DMS114 treated with DMSO at 0.1 percent for 48 hours (cell line): ENCODE measurements at regions not wholly inside any gene's neighbourhood (a gene's known extent, or its start where the extent isn't known, plus 50 kb on each side); places are given as distances from the start of the nearest gene placed in this dataset.
"Not testable (repeated sequence)": the region's sequence is repeated elsewhere in the genome, so short reads cannot be mapped to it uniquely, and the experiment has no call there.

ENCODE experiments used
- DNase-seq: peaks from one replicate; lab custom pipeline; 2025; ENCODE audit not compliant: unreplicated experiment; lab: John Stamatoyannopoulos, UW

DNA sequence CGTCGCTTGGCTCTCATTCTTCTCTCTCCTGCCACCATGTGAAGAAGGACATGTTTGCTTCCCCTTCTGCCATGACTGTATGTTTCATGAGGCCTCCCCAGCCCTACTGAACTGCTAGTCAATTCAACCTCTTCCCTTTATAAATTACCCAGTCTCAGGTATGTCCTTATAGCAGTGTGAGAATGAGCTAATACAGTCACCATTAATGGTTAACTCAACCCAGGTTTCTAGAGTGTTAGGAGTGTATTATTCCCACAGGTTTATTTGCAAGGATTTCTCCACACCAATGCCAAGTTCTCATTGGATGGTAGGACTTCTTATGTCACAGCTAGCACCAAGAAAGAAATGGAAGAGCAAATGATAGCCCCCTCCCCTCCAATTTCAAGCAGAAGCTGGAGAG is 71.9 kb downstream of the DYNAP start:
- no peak for DNase-seq

- not testable (repeated sequence) for DNase-seq
Observed at GRCh38 chr18:54669701-54670100, 78.7 kb downstream of the DYNAP start.

GRCh38 chr18:54671291-54671881 is 80.3 kb downstream of the DYNAP start:
- DNase-seq: peak; percentile 3

DNA sequence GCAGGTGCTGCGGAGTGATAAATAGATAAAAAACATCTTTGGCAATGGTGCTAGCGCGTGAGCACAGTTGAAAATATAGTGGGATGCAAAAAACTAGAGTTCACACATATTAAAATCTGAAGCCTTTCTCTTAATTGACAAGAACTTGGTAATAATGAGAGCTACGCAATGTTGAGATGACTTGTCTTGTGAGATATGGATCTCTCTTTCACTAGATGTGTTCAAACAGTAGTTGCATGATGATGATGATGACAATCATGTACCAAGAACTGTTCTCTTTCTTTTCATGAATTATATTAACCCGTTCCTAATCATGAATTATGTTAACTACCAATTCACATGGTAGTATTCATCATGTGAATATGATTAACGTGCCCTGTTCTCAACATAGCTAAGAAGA is 81.1 kb downstream of the DYNAP start:
- DNase-seq: no peak

GRCh38 chr18:54672846-54673475 is 81.9 kb downstream of the DYNAP start:
- no peak for DNase-seq

DNA sequence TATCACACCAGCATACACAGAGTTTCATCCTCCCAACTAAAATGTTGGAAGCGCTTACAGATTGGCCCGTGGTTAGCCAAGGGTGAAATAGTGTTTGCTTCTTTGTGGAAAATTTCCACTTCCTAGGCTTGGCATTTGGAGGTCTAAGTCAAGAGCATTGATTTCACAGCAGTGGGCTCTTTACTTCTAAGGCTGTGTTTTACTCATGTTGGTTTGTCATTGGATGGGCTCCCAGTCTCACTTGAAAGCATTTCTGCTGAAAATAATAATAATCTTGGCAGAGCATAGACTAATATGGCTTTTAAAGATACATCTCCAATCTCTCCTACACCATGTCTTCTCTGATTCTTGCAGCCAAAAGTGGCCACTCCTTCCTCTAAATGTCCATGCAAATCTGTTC is 82.9 kb downstream of the DYNAP start:
- no peak for DNase-seq

DNA sequence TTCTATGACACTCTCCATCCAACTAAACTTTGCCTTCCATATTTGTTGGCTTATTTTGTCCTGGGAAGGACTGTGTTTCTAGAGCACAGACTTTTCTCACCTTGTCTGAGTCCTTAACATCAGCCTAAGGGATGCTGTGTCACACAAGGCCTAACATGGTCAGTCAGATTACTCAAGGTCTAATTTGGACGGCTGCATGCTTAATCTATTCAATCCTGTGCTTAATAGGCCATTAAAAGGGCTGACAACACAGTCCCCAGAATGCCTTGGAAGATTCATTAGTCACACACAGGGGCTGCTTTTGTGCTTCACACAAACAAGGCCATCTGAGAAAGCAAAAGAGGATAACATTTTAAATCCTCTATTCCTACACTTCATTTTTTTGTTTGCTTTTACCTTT is 84.0 kb downstream of the DYNAP start:
- DNase-seq: no peak

- DNase-seq: peak; percentile 32
Observed at GRCh38 chr18:54679318-54680149, 88.5 kb downstream of the DYNAP start.

DNA sequence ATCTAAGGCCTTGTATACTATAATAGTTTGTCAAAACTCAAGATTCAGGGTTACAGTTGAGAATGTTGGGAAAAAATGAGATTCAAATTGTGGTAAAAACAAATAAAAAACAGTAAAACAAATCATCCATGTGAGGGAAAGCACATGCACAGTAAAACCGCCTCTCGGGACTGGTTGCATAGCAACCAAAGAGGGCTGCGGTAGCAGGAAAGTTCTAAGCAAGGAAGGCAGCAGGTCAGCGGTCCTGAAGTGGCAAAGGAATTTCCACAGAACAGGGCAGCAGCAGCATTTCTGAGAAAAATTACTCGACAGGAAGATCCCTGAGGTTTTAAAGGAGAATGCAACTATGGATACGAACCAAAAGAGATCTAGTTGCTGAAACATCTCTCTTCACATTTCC is 93.7 kb downstream of the DYNAP start:
- DNase-seq: no peak

GRCh38 chr18:54689319-54689718 is 98.3 kb downstream of the DYNAP start:
- DNase-seq: no peak

GRCh38 chr18:54690198-54690597 is 99.2 kb downstream of the DYNAP start:
- DNase-seq: no peak

GRCh38 chr18:54692463-54692862 is 101.4 kb downstream of the DYNAP start:
- no peak for DNase-seq

DNA sequence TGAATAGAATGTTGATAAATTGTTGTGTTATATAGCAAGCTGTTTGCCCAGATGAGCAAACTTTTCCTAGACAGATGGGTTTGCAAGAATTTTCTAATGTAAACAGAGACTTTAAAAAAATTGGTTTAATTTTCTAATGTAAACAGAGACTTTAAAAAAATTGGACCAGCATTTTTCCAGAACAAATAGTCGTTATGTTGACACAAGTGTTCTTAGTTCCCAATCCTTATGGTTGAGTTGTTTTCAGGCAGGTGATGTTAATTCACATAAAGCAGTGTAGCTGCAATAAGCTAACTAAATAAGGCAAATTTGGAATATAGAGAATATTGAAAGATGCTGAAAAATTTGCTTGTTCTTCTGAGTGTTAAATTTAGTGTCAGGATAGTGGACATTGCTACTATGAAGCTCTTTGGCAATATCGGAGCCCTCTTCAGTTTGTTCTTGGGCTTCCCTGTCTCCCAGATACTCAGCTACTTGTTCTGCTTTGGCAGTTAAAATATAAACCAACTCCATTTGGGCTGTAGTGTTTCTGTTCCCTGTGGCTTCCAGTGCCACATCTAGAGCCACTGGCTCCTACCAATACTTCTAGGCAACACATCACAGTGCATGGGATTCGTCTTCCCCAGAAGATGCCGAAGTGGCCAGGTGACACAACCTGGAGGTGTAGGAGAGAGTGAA is 105.7 kb downstream of the DYNAP start:
- DNase-seq: no peak

DNA sequence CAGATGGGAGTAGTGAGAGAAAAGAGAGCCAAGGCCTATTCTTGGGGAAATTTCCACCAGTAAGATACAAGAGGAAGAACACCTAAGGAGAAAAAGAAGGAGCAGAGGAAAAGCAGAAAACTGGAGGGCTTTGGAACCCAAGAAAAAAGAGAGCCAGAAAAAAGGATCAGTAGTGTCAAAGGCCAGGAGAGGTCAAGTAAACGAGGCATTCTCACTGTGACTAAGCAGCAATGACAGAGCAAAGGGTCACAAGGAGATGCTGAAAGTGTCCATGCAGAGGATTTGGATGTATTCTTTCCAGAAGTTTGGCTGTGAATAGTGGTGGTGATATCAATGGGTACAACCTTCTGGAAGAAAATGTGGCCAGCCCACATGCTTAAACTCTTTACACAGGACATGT is 109.5 kb downstream of the DYNAP start:
- DNase-seq: no peak

DNA sequence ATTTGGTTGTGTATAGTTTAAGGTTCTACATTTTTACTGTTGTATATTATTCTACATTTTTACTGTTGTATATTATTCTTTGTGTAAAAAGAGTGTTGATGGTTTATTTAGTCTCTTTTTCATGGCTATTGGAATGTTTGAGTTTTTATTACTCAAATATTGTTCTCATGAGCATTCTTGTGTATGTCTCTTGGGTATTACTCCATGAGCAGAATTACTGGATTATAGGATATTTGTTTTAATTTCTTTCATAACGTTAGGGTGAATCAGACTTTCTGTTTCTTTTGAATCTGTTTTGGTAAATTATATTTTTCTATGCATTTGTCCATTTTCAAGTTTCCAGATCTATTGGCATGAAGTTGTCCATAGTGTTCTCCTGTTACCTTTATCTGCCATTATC is 111.6 kb downstream of the DYNAP start:
- DNase-seq: no peak

DNA sequence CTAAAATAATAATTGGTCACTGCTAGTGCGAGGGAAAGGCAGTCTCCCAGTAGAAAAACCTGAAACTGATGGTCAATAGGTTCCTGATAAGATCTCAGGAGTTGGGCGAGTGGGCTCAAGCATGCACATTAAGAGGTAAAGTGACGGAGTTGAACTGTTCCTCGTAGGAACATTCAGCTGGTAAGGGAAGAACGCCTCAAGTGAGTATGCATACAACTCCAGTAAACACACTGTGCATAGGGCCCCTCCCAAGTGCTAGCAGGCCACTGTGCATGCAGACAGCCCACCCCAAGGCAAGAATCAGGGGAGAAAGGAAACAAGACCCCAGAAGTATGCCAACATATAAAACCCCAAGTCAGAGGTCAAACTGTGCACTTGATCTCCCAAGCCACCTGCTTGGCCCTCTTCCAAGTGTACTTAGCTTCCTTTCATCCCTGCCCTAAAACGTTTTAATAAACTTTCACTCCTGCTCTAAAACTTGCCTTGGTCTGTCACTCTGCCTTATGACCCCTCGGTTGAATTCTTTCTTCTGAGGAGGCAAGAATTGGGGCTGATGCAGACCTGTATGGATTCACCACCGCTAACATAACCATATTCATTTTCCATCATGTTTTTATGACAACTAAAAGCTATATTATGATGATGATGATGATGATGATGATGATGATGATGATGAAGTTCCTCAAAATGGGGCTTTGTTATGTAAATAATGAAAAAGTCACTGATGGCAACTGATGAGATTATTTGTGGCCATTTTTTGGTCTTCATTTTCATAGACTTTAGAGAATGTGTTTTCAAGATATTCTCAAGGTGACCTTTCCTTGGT is 118.0 kb upstream of the RAB27B start:
- DNase-seq: no peak

DNA sequence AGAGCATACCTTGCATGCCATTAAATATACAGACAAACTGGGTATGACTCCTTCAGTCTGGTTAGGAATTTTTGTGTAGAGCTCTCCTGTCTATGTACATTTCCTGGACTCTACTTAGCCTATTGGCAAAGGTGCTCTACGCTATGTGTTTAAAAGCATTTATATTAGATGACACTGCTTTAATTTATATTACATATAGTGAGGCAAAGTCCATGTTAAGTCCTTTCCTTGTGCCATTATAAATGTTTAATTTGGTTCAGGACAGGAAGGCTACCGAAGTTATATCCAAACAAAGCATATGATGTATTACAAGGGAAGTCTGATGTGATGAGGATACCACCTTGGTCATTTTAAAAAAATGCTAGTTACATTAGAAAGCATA is 117.4 kb upstream of the RAB27B start:
- DNase-seq: no peak

GRCh38 chr18:54712306-54712705 is 116.0 kb upstream of the RAB27B start:
- DNase-seq: no peak

DNA sequence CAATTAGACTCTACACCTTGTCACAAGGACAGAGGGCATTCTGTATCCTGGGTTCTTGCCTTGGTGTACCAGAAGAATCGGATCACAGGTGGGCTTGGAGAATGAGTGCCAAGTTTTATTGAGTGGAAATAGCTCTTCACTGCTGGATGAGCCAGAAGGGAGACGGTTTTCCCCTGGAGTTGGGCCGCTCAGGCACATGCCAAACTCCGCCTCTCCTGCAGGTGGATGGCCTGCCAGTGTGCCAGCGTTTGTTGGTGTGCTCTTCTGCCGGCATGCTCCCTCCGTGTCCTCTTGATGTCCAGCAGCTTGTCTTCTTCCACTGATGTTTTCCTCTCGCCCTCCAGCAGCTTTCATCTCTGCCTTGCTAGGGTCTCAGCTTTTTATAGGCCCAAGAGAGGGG is 115.5 kb upstream of the RAB27B start:
- DNase-seq: no peak

DNA sequence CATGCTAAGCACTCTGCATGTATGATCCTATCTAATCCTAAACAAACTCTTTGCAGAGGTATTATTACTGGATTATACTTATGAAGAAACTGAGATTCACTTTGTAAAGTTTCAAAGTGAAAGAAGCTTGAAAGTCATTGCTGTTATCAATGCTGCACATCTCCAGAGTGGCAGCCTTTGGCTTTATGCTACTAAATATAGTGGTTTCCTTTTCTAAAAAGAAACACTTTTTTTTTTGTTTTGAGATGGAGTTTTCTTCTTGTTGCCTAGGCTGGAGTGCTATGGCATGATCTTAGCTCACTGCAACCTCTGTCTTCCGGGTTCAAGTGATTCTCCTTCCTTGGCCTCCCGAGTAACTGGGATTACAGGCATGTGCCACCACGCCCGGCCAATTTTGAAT is 114.9 kb upstream of the RAB27B start:
- DNase-seq: no peak

DNA sequence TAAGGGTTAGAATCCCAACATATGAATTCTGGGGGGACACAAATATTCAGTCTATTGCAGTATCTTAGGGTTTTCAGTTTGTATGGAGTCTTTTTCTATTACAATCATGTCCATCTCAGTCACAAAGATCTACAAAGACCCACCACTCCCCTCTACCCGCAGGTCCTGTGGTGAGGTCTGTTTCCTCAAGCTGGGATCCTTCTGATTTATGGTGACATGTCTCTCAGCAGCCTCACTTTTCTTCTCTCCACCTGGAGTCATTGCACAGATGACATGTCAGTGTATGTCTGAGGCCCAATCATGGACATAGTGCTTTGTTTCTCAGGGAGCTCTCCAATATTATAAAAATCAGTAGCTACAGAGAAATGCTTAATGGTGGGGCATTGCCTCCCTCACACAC is 113.4 kb upstream of the RAB27B start:
- no peak for DNase-seq
